ENCODE measurements at regions not wholly inside any gene's neighbourhood (a gene's known extent, or its start where the extent isn't known, plus 50 kb on each side); places are given as distances from the start of the nearest gene placed in this dataset.
"Not testable (repeated sequence)": the region's sequence is repeated elsewhere in the genome, so short reads cannot be mapped to it uniquely, and the experiment has no call there.

DNA sequence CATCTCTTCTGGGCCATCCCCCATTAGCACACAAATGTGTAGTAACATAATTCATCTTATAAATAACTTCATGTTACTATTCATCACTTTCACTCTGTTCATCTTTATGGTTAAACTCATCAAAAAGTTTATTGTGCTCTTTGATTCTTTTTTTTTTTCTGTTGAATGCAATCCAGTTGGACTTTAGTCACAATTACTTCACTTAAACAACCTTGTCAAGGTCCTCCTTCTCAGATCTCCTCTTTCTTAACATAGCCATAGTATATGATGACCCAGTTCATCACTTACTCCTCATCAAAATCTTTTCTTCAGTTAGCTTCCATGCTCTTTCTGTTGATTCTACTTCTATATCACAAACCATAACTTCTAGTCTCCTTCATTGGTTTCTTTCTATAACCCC is 80.2 kb upstream of the ZC3H15 start:
- ATAC-seq (no peak), DNase-seq (ENCODE audit: low spot score) (no peak)
- intact Hi-C loops (cut with DNase I) = no loop called here

DNA sequence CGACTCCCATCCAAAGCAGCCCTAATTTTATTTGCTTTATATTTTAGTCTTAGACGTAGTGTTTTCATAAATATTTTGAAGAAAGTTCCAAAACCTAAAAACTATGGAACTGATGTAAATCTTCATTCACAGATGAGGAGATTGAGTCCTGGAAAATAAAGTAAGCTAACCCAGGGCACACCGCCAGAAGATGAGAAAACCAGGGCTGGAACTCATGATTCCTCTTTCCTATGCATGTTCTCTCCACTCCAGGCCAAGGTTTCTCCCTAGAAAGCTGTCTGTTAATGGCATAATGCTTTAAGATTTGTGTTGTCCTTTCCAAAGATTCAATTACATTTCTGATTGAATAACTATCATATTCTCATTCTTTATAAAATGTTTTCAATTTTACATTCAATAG is 78.4 kb upstream of the ZC3H15 start:
- DNase-seq (ENCODE audit: low spot score) (no peak), ATAC-seq (no peak)
- intact Hi-C loops (cut with DNase I) = no loop called here

DNA sequence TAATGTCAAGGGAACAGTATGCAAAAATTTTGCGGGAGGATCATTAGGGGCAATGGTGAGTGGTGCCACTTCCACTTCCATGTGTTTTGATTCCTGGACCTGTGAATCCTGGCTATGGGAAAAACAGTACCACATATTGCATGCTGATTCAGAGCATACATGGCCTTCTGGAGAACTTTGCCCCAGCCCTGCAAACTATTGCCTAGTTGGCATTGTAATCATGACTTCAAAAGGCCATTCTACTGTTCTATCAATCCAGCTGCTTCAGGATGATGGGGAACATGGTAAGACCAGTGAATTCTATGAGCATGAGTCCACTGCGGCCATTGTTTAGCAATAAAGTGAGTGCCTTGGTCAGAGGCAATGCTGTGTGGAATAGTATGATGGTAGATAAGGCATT is 75.3 kb upstream of the ZC3H15 start:
- DNase-seq (ENCODE audit: low spot score) (no peak), ATAC-seq (no peak)
- intact Hi-C loops (cut with DNase I) = no loop called here

DNA sequence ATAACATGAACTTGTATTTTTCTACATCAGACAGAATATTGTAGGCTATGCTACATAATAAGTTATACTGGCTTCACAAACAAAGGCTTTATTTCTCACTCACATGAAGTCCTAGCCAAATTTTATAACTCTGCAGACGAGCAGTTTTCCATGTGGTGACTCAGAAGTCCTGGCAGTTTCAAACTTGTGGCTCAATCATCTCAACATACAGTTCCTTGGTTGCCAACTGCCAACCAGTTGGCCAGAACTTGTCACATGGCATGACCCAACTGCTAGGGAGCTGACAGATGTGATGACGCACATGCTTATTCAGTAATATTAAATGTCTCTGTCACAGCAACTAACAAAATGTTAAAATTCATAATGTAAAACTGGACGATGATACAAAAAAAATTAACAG is 63.8 kb upstream of the ZC3H15 start:
- DNase-seq (ENCODE audit: low spot score) (no peak), ATAC-seq (peak; percentile 65)
- intact Hi-C loops (cut with DNase I) = no loop called here

DNA sequence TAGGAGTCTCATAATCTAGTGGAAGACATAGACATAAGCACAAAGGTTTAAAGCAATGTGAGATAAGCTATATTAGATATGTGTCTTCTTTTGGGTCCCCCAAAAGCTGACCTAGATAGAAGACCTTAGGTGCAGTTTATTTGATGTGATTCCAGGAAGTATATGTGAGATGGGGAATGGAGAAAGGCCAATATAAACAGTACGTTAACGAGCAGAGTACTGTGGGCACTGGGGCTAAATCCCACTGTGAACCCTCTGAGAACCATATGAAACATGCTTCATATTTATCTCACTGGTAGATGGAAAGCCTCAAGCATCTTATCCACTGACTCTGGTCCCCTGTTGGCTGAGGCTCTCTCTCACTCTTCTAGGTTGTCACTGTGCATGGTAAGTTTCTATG is 62.6 kb upstream of the ZC3H15 start:
- DNase-seq (ENCODE audit: low spot score) (no peak), ATAC-seq (no peak)
- intact Hi-C loops (cut with DNase I) = no loop called here

DNA sequence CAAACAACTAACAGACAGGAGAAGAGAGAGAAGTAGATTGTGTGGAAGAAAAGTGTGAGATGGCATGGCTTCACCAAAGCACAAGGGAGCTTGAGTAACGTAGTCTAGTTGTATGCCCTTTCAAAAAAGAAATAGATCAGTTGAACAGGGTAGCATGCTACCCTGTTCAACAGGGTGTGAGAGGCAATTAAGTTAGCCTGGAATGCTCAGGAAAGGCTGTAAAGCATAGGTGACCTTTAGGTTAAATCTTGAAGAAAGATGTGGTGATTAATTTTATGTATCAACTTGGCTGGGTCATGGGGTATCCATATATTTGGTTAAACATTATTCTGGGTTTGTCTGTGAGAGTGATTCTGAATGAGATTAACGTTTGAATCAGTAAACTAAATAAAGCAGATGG is 61.8 kb upstream of the ZC3H15 start:
- DNase-seq (ENCODE audit: low spot score) = no peak
- no peak for ATAC-seq
- intact Hi-C loops (cut with DNase I) = no loop called here

DNA sequence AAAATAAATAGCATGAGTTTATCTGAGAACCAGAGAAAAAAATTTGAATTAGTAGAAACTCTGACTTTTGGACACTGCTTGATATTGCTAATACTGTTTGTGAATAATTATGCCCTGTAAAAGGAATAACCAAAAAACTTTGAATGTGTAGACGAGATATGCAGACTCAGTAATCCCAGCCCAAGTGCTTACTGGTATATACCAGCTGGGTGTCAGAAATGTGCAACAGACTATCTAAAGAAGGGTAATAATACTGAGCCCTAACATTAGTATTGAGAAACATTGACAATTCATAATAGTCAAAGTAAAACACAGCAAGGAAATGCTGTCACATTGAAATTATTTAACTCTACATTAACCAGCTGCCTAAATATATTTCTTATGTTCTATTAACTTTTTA is 60.5 kb upstream of the ZC3H15 start:
- ATAC-seq = no peak
- intact Hi-C loops (cut with DNase I) = no loop called here
- DNase-seq (ENCODE audit: low spot score) = no peak

DNA sequence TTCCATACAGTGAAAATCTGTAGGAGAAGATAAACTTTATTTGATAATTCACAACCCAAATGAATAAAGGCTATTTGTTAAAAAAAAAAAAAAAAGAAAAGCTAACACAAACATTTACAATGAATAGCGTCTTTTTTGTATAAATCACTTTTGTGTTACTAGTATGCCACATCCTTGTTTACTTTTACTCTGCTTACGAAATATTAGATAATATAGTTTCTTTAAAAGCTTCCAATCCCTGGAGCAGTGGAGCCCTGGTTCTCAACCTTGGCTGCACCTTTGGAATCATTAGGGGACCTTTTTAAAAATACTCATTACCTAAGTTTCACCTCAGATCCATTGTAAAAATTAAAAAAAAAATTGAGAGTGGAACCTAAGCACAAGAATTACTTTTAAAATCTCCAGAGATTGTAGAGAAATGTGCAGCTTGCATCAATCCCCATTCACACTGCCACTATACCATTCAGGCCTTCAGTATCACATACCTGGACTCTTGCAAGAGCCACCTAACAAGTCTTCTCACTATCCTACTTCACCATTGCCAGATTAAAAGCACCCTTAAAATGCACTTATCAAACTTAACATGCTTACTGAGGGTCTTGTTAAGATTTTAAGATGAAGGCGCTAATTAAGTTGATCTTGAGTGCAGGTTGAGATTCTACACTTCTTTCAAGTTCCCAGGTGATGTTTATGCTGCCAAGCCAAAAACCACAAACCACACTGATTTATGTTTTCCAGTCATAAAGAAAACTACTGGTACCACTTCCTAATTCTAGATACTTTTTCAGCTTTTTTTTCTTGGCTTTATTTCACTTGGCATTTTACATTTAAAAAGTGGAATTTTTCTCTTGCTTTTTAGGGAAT is 59.7 kb upstream of the ZC3H15 start:
- DNase-seq (ENCODE audit: low spot score) (no peak), ATAC-seq (no peak)
- intact Hi-C loops (cut with DNase I) = no loop called here

DNA sequence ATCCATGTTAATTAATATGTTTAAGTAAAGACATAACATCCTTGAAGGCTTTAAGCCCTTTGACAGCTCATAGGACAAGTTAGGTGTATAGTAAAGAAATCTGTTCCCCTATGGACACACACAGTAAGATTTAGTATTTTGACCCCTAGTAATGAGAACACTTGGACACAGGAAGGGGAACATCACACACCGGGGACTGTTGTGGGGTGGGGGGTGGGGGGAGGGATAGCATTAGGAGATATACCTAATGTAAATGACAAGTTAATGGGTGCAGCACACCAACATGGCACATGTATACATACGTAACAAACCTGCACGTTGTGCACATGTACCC is 59.1 kb upstream of the ZC3H15 start:
- intact Hi-C loops (cut with DNase I); DNase-seq (ENCODE audit: low spot score); ATAC-seq: not testable (repeated sequence)

DNA sequence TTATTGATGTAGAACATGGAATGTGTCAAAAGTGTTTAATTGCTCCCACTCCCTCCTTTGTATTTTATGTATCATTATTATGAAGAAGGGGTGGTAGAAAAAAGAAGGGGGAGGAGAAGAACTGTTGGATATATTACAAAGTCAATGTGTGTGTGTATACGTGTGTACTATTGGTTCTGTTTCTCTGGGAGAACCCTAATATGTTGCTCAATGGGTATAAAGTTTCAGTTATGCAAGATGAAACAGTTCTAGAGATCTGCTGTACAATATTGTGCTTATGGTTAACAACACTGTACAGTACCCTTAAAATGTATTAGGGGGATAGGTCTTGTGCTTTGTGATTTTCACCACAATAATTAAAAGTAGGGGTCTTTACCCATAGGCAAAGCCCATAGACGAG is 58.1 kb upstream of the ZC3H15 start:
- DNase-seq (ENCODE audit: low spot score) (no peak), ATAC-seq (no peak)
- intact Hi-C loops (cut with DNase I) = no loop called here

DNA sequence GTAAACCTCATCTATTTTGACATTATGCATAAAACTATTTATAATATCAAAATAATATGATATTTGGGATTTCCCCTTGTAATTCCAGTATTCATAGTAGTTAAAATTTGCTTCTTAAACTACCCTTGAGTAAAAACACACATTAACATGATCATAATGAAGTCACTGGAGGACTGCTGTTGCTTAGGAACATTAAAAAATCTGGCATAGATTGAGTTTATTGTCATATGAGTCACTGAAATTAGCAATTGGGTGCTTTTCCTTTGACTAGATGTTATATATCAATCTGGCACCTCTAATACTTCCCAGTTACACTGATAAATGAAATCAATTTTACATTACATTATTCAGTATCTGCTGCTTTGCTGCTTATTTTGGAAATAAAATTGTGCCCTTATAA is 57.0 kb upstream of the ZC3H15 start:
- no peak for ATAC-seq

DNA sequence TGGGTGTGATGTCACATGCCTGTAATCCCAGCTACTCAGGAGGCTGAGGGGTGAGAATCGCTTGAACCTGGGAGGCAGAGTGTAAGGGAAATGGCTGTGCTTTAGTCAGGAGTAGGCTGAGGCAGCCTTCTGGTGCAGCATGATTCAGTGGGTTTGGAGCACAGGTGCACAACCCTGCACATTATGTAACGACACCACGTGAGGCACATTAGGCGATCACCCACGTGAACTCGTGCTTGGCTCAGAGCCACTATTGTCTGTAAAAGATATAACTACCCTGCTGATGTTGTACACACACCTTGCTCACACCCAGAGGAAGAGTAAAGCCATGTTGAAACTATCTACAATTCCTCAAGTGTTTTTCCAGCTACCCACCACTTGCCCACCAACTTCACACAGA is 54.8 kb upstream of the ZC3H15 start:
- intact Hi-C loops (cut with DNase I) = no loop called here
- DNase-seq (ENCODE audit: low spot score) (no peak), ATAC-seq (no peak)

More for the DNA sequence above, 57.0 kb upstream of the ZC3H15 start:
- intact Hi-C loops (cut with DNase I) = no loop called here
- no peak for DNase-seq (ENCODE audit: low spot score)

DNA sequence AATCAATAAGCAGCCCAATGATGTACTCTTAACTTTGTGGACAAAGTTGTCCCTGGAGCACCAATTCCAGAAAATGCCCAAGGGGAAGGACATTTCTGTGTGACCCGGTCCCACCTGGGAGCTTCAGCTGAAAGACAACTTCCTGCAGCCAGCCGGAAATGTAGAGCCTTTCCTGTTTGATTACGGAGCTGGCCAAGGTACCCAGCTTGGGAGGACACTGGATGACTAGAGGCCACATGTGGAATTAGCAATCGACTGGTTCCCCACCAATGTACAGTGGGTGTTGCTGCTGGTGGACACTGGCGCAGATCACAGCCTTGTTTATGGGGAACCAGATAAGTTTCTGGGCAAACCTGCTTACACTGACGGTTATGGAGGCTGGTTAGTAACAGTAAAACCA is 53.0 kb upstream of the ZC3H15 start:
- DNase-seq (ENCODE audit: low spot score) (no peak), ATAC-seq (no peak)
- intact Hi-C loops (cut with DNase I) = no loop called here

DNA sequence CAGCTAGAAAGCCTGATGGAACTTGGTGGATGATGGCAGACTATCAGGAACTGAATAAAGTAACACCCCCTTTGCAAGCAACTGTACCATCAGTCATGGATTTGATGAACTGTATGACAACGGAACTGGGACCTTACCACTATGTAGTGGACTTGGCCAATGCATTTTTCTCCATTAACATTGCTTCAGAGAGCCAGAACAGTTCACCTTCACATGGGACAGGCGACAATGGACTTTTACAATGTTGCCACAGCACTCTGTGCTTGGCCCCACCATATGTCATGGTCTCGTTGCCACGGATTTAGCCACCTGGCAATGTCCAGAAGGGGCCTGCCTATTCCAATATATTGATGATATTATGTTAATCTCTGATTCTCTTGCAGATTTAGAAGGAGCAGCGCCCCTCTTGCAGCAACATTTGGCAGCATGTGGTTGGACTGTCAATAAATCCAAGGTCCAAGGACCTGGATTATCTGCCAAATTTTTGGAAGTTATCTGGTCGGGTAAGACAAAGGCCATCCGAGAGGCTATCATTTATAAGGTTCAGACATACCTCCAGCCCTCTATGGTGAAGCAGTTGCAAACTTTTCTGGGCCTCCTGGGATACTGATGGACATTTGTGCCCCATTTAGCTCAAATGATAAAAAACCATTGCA is 52.2 kb upstream of the ZC3H15 start:
- DNase-seq (ENCODE audit: low spot score) (no peak), ATAC-seq (no peak)
- intact Hi-C loops (cut with DNase I) = no loop called here
